ENCODE measurements at regions not wholly inside any gene's neighbourhood (a gene's known extent, or its start where the extent isn't known, plus 50 kb on each side); places are given as distances from the start of the nearest gene placed in this dataset.
"Not testable (repeated sequence)": the region's sequence is repeated elsewhere in the genome, so short reads cannot be mapped to it uniquely, and the experiment has no call there.

DNA sequence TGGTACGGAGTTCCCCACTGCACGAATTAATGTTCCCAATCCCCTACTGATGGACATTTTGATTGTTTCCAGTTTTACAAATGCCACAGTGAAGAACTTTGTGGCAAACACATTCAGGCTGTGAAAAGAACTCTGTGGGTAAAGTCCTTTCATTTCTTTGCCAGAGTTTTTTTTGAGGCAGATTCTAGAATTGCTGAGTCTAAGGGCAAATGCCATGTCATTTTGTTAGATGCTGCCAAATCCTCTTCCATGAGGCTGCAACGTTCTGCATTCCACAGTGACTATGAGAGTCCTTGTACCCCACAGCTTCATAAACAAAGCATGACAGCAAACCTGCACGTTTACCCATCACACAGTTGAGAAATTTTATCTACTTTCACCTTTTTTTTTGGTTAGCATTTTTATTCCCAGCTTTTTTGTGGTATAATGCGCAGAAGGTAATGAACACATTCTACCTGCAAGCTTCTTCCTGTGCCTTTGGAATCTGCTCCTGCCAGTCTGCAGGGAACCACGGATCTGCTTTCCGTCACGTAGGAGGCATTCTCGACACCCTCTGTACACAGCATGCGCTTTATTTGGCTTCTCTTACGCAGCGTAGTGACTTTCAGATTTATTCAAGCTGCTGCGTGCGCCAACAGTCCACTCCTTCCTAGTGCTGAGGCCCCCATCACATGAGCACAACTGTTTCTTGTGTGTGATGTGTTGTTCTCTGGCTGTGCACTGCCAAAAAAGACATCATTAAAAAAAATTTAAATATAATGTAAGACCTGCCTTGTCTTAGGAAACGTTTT lies 51.2 kb upstream of the TNK2 start:
- TF ChIP-seq, protein P1, sequence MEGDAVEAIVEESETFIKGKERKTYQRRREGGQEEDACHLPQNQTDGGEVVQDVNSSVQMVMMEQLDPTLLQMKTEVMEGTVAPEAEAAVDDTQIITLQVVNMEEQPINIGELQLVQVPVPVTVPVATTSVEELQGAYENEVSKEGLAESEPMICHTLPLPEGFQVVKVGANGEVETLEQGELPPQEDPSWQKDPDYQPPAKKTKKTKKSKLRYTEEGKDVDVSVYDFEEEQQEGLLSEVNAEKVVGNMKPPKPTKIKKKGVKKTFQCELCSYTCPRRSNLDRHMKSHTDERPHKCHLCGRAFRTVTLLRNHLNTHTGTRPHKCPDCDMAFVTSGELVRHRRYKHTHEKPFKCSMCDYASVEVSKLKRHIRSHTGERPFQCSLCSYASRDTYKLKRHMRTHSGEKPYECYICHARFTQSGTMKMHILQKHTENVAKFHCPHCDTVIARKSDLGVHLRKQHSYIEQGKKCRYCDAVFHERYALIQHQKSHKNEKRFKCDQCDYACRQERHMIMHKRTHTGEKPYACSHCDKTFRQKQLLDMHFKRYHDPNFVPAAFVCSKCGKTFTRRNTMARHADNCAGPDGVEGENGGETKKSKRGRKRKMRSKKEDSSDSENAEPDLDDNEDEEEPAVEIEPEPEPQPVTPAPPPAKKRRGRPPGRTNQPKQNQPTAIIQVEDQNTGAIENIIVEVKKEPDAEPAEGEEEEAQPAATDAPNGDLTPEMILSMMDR (IDR thresholded peaks at IDR 0.05) = not testable (repeated sequence)
- not testable (repeated sequence) for TF ChIP-seq POLR2A (IDR thresholded peaks at IDR 0.05)

Data from Peyer's patch (tissue), 4 donors.